HG02763 (cell line): ENCODE measurements at regions not wholly inside any gene's neighbourhood (a gene's known extent, or its start where the extent isn't known, plus 50 kb on each side); places are given as distances from the start of the nearest gene placed in this dataset.

Experiments
- ATAC-seq: cut with Tn5 transposase; IDR thresholded peaks from one replicate; pipeline ENCODE4 v1.9.1; 2021; ENCODE audit warnings: mild to moderate bottlenecking, moderate library complexity; ENCODE audit not compliant: unreplicated experiment

DNA sequence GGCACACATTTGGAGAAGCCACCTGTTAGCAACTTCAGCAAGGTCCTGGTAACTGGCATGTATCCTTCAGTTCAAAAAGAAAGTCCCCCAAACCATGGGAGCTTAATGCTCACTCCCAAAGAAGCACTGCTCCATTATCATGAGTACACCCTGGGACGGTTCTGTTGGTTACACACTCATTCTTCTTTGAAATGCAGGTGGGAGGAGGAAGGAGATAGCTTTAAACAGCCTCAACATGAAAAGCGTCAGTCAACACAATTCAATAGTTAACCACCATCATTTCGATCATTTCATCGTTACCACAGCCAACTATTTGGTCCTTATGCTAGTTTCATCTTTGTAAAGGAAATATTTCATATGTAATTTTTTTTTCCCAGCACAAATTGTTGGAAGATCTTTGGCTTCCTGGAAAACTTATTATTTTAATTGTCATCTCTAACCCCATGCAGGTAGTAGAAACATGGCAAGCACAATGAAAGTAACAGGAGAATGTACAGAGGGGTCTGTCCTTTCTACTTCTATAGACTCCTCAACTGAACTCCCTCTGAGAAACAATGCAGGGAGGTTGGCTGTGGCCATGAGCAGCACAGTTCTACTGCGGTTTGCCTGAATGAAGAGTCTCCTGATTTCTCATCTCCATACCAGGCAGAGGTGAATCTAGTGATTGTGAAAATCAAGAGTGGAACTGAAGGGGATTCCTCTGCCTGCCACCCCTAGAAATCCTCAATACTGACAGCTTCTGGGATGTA, 196.4 kb upstream of the FOXN3 start:
- ATAC-seq = no peak

- no peak for ATAC-seq
Measured at GRCh38 chr14:89609500-89610100, 192.6 kb upstream of the FOXN3 start.

- ATAC-seq = no peak
Measured at GRCh38 chr14:89607453-89607852, 190.4 kb upstream of the FOXN3 start.

DNA sequence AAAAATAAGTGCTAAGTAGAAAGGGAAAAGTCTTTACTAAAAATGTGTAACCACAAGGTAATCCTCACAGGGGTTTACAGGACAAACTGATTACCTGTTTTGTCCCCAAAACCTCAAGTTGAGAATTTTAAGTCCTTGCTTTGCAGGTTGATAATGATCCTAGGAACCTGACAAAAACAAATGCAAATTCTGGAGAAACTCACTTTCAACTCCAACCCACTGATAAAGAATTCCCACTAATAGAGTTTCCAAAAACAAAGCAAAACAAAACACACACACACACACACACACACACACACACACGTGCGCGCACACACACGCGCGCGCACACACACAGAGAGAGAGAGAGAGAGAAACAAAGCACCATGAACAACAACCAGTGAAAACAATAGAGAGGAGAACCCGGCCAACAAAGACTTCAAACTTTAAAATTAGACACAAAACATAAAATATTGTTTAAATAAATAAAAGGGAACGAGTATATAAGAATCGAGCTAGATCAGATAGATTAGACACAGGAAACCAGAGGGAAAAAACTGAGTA, 187.0 kb upstream of the FOXN3 start:
- ATAC-seq = no peak

GRCh38 chr14:89600950-89601826, 184.2 kb upstream of the FOXN3 start:
- ATAC-seq = no peak

DNA sequence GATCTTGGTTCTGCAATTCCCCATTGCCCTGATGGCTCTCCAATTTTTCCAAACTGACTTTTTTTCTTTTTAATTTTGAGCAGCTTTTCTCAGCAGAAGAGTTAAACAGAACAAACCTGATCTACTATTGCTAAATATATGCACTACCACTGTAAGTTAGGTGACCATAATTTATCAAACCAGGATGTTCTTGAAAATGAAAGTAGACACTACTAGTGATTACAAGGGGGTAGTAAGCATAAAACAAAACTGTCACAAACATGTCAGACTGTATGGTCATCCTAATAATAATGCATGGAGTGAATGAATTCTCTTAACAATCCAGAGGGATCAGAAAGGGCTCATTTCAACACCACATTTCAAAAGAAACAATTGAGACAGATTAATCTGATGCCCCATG, 183.0 kb upstream of the FOXN3 start:
- ATAC-seq = no peak

- no peak for ATAC-seq
Measured at GRCh38 chr14:89598548-89599186, 181.6 kb upstream of the FOXN3 start.

DNA sequence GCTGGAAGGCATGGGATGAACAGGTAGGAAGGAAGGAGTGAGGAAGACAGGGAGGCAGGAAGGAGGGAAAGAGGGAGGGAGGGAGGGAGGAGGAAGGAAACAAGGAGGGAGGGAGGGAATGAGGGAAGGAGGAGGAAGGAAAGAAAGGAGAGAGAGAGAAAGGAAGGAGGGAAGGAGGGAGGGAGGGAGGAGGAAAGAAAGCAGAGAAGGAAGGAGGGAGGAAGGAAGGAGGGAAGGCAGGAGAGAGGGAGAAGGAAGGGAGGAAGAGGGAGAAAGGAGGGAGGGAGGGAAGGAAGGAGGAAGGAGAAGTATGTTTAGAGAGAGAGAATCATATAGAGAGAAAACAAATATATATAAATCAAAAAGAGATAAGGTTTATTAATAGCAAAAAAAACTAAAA, 175.9 kb upstream of the FOXN3 start:
- no peak for ATAC-seq

DNA sequence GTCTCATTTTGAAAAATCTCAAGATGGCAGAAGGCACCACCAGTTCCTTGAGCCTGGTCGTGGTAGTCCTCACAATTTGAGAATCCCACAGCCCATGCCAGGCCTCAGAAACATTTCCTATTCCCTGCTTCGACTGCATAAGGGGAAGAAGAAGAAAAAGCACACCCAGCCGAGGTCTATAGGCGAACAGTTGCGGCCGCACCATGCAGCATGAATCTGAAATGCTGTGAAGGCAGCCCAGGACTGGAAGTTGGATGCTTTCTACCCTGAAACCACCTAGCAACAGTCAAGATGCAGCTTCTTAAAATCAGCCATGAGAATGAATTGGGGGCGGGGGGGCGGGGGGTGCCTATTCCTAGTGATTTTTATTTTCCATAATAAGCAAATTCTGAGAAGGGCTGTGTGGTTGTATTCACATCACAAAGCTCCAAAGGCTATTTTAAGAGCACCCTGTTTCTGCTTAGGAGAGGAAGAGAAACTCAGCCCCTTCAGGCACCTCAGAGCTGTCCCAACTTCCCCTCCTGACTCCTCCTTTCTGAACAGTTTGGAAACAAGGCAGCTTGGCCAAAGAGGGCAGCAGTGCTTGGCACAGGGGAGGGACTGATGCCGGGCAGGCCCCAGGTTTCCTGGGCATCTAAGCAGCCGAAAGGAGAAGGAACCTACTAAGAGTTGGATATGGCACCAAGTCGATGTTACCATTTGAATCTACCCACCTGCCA, 172.5 kb upstream of the FOXN3 start:
- no peak for ATAC-seq

- ATAC-seq = no peak
Measured at GRCh38 chr14:89588840-89589296, 171.8 kb upstream of the FOXN3 start.

- ATAC-seq = no peak
Measured at GRCh38 chr14:89588016-89588415, 171.0 kb upstream of the FOXN3 start.

- ATAC-seq = no peak
Measured at GRCh38 chr14:89587136-89587420, 170.0 kb upstream of the FOXN3 start.

GRCh38 chr14:89586258-89587135, 169.5 kb upstream of the FOXN3 start:
- no peak for ATAC-seq

DNA sequence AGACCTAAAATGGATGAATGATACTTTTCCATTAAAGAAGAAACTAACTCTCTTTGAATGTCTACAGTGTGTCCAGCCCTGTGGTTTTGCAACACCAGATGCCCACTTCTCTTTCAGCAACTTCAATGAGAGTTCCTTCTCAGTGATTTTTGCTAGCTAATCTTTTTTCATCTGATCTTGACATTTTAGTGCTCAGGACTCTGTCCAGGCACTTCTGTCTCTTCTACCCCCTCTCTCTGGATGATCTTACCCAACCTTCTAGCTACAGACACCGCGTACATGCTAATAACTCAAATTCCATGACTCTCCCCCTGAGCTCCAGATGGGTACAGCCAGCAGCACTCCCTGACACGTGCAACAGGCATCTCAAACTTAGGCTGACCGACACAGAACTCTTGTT, 161.1 kb upstream of the FOXN3 start:
- ATAC-seq = no peak

DNA sequence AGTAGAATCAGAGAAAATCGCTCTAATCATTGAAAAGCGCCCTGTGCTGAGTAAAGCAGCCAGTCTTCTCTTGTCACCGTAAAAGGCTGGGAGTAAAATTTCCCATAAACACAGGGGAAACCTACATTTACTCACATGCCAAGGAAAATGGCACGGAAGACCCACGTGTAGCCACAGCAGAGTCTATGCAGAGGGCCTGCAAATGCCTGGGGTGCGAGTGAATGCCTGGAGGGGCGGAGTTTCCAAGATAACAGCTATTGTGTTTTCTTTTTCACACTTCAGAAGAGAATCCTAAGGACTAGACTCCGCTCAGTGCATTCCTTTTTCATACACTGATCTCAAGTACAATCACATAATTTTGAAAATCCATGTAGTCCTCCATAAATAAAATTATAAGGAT, 159.9 kb upstream of the FOXN3 start:
- ATAC-seq = no peak

- ATAC-seq = no peak
Measured at GRCh38 chr14:89576145-89576927, 159.3 kb upstream of the FOXN3 start.

GRCh38 chr14:89575386-89576061, 158.5 kb upstream of the FOXN3 start:
- no peak for ATAC-seq

DNA sequence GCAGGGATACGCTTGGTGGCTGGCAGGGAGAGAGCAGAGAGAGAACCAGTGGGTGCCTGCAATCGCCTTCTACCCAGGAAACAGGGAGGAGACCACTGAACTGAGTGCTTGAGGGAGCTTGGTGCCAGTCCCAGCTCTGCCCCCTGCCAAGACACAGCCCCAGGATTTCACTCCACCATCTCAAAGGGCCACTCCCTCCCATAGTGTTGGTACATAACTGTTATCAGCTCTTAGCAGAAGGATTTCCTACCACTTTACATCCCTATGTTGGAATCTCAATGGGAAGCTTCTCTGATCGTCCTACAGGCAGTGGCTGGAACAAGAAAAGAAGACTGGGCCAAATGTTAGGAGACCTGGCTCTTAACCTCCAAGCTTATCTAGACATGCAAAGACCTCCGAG, 157.4 kb upstream of the FOXN3 start:
- no peak for ATAC-seq

GRCh38 chr14:89573399-89573657, 156.3 kb upstream of the FOXN3 start:
- no peak for ATAC-seq
